Hepatic stellate cell (primary cell): ENCODE measurements at regions not wholly inside any gene's neighbourhood (a gene's known extent, or its start where the extent isn't known, plus 50 kb on each side); places are given as distances from the start of the nearest gene placed in this dataset.
"Not testable (repeated sequence)": the region's sequence is repeated elsewhere in the genome, so short reads cannot be mapped to it uniquely, and the experiment has no call there.

ENCODE experiments used
- DNase-seq: peaks from one replicate; pipeline ENCODE4 v3.0.0; 2011; ENCODE audit warnings: low spot score

DNA sequence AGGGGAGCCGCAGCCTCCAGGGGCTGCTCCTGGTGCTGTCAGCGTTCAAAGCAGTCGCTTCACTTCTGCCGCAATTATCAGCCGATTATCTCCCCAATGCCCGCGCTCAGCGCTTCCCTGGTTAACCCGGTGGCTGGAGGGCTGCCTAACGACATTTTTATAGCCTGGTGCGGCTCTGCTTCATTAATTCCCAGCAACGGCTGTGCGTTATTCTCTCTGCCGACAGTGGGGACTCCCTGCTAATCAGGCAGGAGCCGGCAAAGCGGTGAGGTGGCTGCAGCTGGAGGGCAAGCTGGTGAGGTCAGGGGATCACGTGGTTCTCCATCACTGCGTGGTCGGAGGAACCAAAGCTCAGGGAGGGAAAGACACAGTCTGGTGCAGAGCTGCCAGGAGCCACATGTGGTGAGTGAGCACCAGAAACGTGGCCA is 62.9 kb downstream of the GLRX5 start:
- no peak for DNase-seq

- no peak for DNase-seq
Measured at GRCh38 chr14:95601650-95602049, 66.8 kb downstream of the GLRX5 start.

DNA sequence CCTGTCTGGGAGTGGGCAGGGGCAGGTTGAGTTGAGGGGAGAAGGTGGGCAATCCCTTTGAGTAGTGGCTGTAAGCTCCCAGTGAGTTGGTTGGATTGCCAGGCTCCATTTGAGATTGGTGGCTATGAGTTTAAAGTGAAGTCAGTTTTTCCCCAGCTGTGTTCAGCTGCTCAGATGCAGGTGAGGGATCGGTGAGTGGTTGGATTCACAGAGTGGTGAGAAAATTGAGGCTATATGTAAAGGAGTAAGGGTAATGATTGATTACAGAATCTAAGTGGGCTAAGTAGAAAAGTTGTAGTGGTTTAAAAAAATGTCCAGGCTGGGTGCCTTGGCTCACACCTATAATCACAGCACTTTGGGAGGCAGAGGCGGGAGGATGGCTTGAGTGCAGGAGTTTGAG is 68.6 kb downstream of the GLRX5 start:
- DNase-seq: no peak

- no peak for DNase-seq
Measured at GRCh38 chr14:95606266-95606665, 71.4 kb downstream of the GLRX5 start.

DNA sequence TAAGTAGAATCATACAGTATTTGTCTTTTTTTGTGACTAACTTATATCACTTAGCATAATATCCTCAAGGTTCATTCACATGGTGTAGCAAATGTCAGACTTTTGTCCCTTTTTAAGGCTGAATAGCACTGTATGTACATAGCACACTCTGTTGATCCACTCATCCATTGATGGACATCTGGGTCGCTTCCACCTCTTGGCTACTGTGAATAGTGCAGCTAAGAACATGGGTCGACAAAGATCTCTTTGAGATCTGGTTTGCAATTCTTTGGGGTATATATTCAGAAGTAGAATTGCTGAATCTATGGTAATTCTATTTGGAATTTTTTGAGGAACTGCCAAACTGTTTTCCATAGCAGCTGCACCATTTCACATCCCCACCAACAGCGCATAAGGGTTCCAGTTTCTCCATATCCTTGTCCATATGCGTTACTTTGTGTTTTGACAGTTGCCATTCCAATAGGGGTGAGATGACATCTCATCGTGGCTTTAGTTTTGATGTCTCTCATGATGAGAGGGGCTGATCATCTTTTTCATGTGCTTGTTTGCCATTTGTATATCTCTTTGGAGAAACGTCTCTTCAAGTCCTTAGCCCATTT is 73.9 kb downstream of the GLRX5 start:
- DNase-seq: no peak

DNA sequence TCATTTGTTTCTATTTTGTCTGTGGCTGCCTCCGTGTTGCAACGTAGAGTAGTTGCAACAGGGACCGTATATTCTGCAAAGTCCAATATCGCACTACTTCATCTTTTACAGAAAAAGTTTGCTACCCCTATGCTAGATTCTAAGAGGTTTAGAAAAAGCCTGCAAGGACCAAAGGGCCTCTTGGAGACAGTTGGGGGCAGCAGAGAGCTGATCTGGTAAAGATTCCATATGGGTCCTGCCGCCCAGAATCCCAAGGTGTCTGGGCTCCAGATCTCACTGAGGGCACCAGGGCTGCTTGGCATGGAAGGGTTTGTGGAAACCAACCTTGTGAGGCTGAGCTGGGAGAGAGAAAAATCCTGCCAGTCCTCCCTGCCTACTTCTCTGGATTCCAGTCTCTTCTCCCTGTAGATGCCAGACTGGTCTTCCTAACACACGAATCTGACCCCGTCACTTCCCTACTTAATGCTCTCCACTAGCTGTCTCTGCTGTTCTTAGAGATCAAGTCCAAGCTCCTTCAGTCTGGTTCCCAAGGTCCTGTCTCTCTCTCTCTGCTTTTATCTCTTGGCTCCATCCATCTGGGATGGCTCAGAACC is 74.6 kb downstream of the GLRX5 start:
- peak; percentile 16 for DNase-seq

DNA sequence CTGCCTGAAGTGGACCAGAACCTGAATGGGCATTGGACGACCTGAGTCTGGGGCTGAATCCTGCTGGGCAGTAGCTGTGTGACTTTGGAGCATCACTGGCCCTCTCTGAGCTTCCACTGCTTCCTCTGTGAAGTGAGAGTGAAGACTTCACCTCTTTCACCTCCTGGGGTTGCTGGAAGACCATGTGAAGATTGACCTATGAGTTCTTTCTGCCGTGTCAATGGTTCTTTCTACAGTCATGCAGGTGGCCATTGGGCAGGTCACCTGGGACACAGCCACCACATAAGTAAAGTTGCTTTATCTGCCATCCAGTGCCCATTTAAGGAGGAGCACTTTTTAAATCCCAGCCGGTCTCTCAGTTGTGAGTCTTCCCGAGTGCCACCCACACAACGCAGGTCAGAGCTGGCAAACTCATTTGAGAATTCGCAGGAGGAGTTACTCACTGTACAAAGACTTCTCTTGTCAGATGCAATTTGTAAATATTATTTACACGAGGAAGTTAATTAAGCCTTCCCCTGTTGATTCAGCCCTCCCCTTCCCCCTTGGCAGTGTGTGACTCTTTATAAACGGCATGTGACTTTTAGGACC is 74.8 kb upstream of the TCL1B start:
- DNase-seq: no peak

DNA sequence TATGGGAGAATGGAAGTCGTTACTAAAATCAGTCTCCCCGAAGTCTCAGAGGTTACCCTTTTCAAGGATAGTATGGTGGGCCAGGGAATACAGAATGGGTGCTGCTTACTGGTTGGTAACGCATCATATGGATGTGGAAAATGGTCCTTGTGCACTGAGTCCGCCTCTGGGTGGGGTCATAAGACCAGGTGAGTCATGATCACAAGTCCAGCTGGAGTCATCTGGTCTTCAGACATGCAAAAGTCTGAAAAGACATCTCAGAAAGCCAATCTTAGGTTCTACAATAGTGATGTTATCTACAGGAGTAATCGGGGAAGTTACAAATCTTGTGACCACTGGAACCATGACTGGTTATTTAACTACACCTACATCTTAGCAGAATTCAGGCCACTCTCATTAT is 71.9 kb upstream of the TCL1B start:
- no peak for DNase-seq

DNA sequence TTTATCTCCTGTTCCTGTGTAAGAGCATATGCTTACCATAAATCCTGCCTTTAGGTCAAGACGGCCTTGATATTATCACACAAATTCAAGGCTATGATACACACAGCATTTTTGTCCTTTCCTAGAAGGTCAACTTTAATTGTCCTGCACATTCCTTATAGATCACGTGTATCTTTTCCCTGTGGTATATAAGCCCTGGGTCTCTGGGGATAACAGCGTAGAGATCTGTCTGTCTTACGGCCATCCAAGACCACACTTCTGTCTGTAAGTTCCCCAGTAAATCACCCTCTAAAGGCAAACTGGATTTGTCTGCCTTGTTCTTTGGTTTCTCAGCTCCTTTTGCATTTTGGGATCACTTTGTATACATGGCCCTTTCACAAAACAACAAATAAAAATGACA is 69.5 kb upstream of the TCL1B start:
- no peak for DNase-seq

DNA sequence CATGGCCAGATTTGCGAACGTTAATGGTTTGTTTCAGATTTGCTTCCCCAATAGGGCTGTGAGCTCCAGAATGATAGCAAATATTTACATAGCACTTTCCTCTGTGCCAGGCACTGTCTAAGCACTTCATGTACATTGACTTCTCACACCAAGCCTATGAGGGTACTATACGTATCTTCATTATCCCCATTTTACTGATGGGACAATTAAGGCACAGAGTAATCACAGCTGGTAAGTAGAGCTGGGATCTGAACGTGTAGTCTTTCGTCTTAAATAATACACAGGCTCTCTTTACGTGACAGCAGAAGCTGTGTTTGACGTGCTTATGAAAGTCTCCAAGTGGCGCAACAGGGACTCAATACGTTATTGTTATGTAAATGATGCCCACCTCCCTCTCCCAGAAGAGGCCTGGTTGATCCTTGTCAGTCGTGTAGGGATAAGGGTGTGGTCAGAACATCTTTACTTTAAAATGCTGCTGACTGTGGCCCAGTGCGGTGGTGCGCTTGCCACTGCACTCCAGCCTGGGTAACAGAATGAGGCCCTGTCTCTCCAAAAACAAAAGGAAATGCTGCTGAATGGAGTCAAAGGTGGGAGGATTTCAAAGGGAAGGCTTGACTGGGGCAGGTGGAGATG is 66.3 kb upstream of the TCL1B start:
- DNase-seq: no peak

GRCh38 chr14:95620659-95621059 is 65.6 kb upstream of the TCL1B start:
- DNase-seq: no peak

DNA sequence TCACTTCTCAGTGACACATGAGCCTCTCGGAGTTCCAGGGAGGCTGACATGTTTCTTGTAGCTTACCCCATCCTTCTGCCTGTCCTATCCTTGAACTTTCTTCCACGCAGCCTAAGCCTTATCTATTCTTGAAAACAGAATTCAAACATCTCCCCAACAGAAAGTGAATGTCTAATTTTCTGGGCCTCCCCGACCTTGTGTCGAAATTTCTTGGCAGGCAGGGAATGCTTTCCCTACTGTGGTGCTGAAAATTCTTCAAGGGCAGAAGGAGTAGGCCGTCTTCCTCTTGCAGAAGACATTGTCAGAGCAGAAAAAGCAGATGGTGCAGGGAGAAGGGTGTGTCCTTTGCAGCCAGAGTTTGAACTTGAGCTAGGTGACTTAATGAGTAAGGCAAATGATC is 63.0 kb upstream of the TCL1B start:
- DNase-seq: no peak

GRCh38 chr14:95625710-95626109 is 60.5 kb upstream of the TCL1B start:
- not testable (repeated sequence) for DNase-seq

DNA sequence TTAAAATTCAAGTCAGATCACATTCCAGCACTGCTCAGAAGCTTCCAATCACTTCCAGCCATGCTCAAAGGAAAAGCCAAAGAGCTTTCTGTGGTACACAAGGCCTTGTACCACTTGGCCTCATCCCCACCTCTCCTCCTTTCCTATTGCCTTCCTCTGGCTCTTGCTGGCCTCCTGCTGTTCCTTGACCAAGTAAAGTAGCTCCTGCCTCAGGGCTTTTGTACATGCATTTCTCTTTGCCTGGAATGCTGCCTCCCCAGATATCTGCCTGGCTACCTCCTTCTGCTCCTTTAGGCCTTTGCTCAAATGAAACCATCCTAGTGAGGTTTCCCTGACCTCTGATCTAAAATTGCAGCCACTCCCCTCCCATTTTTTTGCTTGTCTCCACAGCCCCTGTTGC is 51.2 kb upstream of the TCL1B start:
- no peak for DNase-seq
